ENCODE measurements at regions not wholly inside any gene's neighbourhood (a gene's known extent, or its start where the extent isn't known, plus 50 kb on each side); places are given as distances from the start of the nearest gene placed in this dataset.

DNA sequence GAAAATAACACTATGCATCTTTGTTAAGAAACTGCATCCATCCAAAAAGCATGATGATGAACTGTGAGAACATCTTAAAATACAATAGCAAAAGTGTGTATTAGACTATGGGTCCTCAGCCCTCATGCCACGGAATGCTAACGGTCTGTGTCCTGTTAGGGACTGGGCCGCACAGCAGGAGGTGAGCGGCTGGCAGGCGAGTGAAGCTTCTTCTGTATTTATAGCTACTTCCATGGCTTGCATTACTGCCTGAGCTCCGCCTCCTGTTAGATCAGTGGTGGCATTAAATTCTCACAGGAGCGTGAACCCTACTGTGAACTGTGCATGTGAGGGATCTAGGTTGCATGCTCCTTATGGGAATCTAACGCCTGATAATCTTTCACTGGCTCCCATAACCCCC lies 129.8 kb downstream of the NXNL2 start:
- TF ChIP-seq, protein P1, sequence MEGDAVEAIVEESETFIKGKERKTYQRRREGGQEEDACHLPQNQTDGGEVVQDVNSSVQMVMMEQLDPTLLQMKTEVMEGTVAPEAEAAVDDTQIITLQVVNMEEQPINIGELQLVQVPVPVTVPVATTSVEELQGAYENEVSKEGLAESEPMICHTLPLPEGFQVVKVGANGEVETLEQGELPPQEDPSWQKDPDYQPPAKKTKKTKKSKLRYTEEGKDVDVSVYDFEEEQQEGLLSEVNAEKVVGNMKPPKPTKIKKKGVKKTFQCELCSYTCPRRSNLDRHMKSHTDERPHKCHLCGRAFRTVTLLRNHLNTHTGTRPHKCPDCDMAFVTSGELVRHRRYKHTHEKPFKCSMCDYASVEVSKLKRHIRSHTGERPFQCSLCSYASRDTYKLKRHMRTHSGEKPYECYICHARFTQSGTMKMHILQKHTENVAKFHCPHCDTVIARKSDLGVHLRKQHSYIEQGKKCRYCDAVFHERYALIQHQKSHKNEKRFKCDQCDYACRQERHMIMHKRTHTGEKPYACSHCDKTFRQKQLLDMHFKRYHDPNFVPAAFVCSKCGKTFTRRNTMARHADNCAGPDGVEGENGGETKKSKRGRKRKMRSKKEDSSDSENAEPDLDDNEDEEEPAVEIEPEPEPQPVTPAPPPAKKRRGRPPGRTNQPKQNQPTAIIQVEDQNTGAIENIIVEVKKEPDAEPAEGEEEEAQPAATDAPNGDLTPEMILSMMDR (IDR thresholded peaks at IDR 0.05), result no peak
- TF ChIP-seq POLR2AphosphoS5 (IDR thresholded peaks at IDR 0.05; ENCODE audit: low read depth, low read length) (no peak), SIN3A (IDR thresholded peaks at IDR 0.05; ENCODE audit: borderline replicate concordance, insufficient read depth, low read depth, low read length) (no peak)
- TF ChIP-seq, protein P2, sequence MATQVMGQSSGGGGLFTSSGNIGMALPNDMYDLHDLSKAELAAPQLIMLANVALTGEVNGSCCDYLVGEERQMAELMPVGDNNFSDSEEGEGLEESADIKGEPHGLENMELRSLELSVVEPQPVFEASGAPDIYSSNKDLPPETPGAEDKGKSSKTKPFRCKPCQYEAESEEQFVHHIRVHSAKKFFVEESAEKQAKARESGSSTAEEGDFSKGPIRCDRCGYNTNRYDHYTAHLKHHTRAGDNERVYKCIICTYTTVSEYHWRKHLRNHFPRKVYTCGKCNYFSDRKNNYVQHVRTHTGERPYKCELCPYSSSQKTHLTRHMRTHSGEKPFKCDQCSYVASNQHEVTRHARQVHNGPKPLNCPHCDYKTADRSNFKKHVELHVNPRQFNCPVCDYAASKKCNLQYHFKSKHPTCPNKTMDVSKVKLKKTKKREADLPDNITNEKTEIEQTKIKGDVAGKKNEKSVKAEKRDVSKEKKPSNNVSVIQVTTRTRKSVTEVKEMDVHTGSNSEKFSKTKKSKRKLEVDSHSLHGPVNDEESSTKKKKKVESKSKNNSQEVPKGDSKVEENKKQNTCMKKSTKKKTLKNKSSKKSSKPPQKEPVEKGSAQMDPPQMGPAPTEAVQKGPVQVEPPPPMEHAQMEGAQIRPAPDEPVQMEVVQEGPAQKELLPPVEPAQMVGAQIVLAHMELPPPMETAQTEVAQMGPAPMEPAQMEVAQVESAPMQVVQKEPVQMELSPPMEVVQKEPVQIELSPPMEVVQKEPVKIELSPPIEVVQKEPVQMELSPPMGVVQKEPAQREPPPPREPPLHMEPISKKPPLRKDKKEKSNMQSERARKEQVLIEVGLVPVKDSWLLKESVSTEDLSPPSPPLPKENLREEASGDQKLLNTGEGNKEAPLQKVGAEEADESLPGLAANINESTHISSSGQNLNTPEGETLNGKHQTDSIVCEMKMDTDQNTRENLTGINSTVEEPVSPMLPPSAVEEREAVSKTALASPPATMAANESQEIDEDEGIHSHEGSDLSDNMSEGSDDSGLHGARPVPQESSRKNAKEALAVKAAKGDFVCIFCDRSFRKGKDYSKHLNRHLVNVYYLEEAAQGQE (IDR thresholded peaks at IDR 0.05; ENCODE audit: insufficient read depth in 1 of 2, low read depth in 2 of 2, low read length in 1 of 2), result no peak
